ENCODE measurements at regions not wholly inside any gene's neighbourhood (a gene's known extent, or its start where the extent isn't known, plus 50 kb on each side); places are given as distances from the start of the nearest gene placed in this dataset.
A peak's percentile ranks its signal among the peaks of the same experiment; 100 is the strongest.

- Histone ChIP-seq H3K9ac (ENCODE audit: low read depth in 1 of 2, low read length in 2 of 2) (no peak overlapping the region), H3K4me3 (ENCODE audit: low read depth in 1 of 3, low read length in 3 of 3) (no peak overlapping the region), H3K27me3 (ENCODE audit: control insufficient read depth in 4 of 4, insufficient read depth in 4 of 4, low read length in 3 of 4) (no peaks in the 10 kb centered on the region), H3K27ac (ENCODE audit: low read depth in 1 of 2, low read length in 2 of 2) (peak overlapping the region; percentile 4 to 27), H3K9me3 (ENCODE audit: control insufficient read depth in 4 of 4, low read length in 3 of 4) (no peaks in the 10 kb centered on the region), H3K4me1 (ENCODE audit: control insufficient read depth in 4 of 4, insufficient read depth in 4 of 4, low read length in 3 of 4) (peaks cover 0 to 12% (median 4%) of the 10 kb centered on the region in 4 donors), H3K36me3 (ENCODE audit: control insufficient read depth in 4 of 4, insufficient read depth in 3 of 4, low read depth in 1 of 4, low read length in 3 of 4) (no peaks in the 10 kb centered on the region)
- WGBS: 62% methylated on average over 2 of the region's 2 CpGs
- no peak for TF ChIP-seq ATF3 (IDR thresholded peaks at IDR 0.05)
- no peak for TF ChIP-seq FOXA2 (IDR thresholded peaks at IDR 0.05)
- peak; percentile 38 for TF ChIP-seq NR2F2 (IDR thresholded peaks at IDR 0.05)
- no peak for TF ChIP-seq GABPA (IDR thresholded peaks at IDR 0.05 in 1 of 2, conservative IDR thresholded peaks at IDR 0.05 in 1 of 2)
- TF ChIP-seq JUND (IDR thresholded peaks at IDR 0.05): no peak
- no peak for TF ChIP-seq SP1 (IDR thresholded peaks at IDR 0.05)
- TF ChIP-seq RAD21 (IDR thresholded peaks at IDR 0.05): no peak
- no peak for TF ChIP-seq REST (IDR thresholded peaks at IDR 0.05)
- TF ChIP-seq MAX (IDR thresholded peaks at IDR 0.05): no peak
- no peak for TF ChIP-seq YY1 (IDR thresholded peaks at IDR 0.05)
- no peak for TF ChIP-seq HNF4G (IDR thresholded peaks at IDR 0.05)
- TF ChIP-seq EGR1 (IDR thresholded peaks at IDR 0.05; ENCODE audit: low read depth in 2 of 2): no peak
- peak in 1 of 2 donors; percentile 32 for TF ChIP-seq RXRA (IDR thresholded peaks at IDR 0.05)
- TF ChIP-seq, protein P1, sequence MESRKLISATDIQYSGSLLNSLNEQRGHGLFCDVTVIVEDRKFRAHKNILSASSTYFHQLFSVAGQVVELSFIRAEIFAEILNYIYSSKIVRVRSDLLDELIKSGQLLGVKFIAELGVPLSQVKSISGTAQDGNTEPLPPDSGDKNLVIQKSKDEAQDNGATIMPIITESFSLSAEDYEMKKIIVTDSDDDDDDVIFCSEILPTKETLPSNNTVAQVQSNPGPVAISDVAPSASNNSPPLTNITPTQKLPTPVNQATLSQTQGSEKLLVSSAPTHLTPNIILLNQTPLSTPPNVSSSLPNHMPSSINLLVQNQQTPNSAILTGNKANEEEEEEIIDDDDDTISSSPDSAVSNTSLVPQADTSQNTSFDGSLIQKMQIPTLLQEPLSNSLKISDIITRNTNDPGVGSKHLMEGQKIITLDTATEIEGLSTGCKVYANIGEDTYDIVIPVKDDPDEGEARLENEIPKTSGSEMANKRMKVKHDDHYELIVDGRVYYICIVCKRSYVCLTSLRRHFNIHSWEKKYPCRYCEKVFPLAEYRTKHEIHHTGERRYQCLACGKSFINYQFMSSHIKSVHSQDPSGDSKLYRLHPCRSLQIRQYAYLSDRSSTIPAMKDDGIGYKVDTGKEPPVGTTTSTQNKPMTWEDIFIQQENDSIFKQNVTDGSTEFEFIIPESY (IDR thresholded peaks at IDR 0.05): no peak
- TF ChIP-seq, protein P2, sequence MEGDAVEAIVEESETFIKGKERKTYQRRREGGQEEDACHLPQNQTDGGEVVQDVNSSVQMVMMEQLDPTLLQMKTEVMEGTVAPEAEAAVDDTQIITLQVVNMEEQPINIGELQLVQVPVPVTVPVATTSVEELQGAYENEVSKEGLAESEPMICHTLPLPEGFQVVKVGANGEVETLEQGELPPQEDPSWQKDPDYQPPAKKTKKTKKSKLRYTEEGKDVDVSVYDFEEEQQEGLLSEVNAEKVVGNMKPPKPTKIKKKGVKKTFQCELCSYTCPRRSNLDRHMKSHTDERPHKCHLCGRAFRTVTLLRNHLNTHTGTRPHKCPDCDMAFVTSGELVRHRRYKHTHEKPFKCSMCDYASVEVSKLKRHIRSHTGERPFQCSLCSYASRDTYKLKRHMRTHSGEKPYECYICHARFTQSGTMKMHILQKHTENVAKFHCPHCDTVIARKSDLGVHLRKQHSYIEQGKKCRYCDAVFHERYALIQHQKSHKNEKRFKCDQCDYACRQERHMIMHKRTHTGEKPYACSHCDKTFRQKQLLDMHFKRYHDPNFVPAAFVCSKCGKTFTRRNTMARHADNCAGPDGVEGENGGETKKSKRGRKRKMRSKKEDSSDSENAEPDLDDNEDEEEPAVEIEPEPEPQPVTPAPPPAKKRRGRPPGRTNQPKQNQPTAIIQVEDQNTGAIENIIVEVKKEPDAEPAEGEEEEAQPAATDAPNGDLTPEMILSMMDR (IDR thresholded peaks at IDR 0.05; ENCODE audit: low read depth, low read length, missing input control): no peak
- TF ChIP-seq HNF4A (conservative IDR thresholded peaks at IDR 0.05): no peak
- no peak for TF ChIP-seq FOXA1 (IDR thresholded peaks at IDR 0.05)
- TF ChIP-seq TAF1 (conservative IDR thresholded peaks at IDR 0.05): no peak
- no peak for DNase-seq (ENCODE audit: low spot score)
Measured at GRCh38 chr2:42913280-42913878, 121.0 kb upstream of the HAAO start.

Measured in liver (tissue), 8 donors.